Stimulated activated CD4-positive, alpha-beta T cell treated with anti-CD3 and anti-CD28 coated beads, Interleukin-1b, Interleukin-23, amount 100 ng/mL, for 1 hour (primary cell): ENCODE measurements at regions not wholly inside any gene's neighbourhood (a gene's known extent, or its start where the extent isn't known, plus 50 kb on each side); places are given as distances from the start of the nearest gene placed in this dataset.
A peak's percentile ranks its signal among the peaks of the same experiment; 100 is the strongest.
"Not testable (repeated sequence)": the region's sequence is repeated elsewhere in the genome, so short reads cannot be mapped to it uniquely, and the experiment has no call there.

Experiments used
- DNase-seq, 2 donors: peaks; one replicate each; pipeline ENCODE4 v3.0.0-alpha.2; 2020; ENCODE audit warnings: low read depth in 2 of 2

DNA sequence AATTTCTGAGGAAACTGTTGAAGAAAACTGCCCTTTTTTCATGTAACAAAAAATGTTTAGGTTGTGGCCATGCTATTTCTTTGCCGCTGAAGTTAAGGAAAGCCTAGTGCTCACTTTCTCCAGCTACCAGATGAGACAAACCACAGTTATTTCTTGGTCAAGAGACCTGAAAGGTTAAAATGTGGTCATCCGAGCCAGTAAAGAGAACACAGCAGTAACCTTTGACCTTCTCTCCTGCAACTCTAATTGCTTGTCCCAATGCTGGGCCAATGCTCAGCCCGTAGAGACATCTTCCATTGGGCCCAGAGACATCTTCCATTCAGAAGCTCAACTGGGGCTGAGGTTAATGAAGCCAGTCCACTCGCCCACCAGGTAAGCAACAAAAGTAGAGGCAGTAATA lies 109.8 kb upstream of the CPSF6 start:
- DNase-seq, result no peak

DNA sequence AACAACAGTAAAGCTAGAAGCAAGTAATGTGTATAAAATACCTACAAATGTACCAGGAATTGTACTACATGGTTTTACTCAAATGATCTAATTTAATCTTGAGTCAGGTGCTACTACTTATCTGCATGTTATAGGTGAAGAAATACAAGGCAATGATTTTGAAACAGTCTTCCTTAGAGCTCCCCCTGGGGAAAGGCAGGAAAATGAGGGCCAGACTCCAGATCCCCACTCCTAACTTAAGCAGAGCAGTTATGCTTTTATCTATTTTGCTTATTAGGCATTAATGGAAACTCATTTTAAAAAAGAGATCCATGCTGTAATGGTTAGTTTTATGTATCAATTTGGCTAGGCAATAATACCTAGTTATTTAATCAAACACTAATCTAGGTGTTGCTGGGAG lies 109.3 kb upstream of the CPSF6 start:
- no peak for DNase-seq

DNA sequence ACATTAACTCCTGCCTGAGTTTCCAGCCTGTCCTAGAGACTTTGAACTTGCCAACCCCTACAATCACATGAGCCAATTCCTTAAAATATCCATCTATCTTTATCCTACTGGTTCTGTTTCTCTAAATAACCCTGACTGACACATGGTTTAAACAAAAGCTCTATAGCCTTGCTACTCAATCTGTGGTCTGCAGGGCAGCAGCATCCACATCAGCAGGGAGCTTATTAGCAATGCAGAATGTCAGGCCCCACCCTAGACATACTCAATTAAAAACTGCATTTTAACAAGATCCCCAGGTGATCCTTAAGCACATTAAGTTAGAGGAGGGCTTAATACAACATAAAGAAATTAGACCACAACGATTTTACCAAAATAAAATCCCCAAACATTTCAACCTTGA lies 108.3 kb upstream of the CPSF6 start:
- DNase-seq, result no peak

DNA sequence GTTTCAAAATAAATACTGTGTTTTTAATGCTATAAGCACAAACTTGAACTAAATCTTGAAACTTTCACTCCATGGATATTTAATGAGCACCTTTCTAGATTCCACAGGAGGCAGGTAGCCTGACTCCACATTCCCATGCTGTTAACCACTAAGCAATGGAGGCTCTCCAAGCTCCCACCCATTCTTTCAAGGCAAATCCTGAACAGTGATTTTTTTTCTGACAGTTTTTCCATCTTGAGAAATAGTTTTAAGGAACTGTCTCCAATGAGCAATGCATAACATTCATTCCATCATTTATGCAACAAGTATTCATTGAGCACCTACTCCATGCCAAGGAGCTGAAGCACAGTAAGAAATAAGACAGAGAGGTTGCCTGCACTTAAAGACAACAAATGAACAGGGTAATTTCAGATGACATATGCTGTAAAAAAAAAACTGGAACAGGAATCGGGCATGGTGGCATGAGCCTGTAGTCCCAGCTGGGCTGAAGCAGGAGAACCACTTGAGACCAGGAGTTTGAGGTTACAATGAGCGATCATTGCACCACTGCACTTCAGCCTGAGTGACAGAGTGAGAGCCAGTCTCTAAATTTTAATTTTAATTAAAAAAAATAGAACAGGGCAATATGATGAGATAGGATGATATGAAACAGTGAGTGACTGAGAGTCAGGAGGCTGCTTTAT lies 102.3 kb upstream of the CPSF6 start:
- DNase-seq, result no peak

DNA sequence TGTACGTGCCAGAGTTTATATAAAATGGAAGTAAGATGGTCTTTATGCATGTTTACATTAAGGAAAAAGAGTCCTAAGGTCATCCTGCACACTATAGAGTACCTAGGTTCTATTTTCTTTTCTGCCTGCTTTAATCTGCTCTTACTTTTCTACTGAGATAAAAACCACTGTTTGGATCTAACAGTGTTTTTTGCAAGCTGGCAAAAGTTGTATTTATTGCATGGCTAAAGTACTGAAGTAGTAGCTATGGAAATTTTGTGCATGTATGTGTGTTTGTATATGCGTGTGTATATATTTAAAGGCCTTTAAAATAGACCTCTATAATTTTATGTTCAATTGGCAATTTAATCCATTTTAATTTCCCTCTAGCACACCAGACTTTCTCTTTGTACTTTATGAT lies 98.3 kb upstream of the CPSF6 start:
- DNase-seq, result no peak

DNA sequence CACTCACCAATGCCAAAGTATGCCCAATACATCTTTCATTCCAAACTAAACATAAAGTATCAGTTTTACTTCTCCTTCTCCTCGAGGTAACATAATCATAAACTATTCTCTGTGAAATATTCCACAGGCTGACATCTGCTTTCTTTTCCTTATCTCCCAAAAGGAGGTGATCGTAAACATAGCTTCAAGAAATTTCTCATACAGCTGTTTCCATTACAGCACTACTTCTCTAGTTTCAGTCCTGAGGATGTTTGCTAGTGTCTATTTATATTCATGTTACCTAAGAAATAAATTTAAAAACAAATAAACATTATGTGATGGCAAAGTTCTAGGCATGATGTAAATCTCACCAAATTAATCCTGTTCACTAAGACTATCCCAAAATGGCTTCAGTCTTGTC lies 90.1 kb upstream of the CPSF6 start:
- DNase-seq, result no peak

DNA sequence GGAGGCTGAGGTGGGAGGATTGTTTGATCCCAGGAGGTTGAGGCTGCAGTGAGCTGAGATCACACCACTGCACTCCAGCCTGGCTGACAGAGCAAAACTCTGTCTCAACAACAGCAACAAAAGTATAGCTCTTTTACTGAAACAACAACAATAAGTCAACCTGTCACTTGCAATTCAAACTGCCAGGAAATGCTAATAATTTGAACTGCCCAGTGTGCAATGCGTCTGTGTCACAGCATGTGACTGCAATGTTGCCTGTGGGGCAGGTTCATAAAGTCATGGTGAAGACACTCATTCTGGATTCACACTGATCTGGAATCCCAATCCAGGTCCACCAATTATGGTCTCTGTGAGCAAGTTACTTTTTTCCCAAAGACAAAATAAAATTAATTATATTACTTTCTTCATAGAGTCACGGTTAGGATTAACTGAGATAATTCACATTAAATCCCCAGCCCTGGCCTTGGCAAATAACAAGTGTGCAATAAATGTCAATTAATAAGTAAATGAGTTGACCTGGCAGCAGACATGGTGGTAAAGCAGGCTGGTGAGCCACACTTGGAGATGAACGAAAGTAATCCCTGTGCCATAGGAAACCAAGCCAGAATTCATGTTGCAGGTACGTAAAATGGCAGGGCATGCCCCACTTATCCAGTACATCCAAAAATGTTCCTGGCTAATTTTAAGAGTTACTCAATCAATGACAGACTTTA lies 89.1 kb upstream of the CPSF6 start:
- DNase-seq, result no peak

DNA sequence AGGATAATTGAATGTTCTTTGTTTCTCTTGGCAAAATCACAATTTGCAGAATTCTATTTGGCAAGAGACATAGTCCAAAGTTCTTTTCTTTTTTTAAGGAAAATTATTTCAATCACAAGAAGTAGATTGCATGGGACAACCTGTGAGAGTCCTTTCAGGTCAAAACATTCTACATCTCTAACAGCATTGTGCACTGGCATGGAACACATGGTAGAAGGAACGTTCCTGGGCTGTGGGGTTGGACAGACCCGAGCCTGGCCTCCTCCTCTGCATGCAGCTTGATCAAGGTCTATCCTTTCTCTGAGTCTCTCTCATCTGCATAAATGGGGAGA lies 88.6 kb upstream of the CPSF6 start:
- DNase-seq, result no peak

DNA sequence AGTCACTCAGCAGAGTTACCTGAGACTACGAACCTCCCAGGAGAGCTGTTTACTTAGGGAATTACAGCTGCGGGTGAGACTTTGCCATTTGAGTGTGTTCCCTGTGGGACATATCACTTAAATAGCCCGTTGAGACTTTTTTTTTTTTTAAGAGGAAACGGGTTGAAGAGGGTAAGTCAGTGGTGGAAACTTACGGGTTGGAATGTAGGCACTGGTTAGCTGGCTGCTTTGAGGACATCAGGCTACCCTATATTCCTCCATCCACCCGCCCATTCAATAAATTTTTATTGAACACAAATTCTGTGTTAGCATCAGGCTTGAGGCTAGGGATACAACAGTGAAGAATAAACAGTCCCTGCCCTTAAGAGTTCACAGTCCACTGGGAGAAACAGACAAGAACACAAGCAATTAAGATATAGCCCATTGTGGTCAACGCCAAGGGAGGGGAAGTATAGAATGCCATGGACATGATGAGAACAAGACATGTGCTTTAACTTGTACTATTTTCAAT lies 88.1 kb upstream of the CPSF6 start:
- no peak for DNase-seq

DNA sequence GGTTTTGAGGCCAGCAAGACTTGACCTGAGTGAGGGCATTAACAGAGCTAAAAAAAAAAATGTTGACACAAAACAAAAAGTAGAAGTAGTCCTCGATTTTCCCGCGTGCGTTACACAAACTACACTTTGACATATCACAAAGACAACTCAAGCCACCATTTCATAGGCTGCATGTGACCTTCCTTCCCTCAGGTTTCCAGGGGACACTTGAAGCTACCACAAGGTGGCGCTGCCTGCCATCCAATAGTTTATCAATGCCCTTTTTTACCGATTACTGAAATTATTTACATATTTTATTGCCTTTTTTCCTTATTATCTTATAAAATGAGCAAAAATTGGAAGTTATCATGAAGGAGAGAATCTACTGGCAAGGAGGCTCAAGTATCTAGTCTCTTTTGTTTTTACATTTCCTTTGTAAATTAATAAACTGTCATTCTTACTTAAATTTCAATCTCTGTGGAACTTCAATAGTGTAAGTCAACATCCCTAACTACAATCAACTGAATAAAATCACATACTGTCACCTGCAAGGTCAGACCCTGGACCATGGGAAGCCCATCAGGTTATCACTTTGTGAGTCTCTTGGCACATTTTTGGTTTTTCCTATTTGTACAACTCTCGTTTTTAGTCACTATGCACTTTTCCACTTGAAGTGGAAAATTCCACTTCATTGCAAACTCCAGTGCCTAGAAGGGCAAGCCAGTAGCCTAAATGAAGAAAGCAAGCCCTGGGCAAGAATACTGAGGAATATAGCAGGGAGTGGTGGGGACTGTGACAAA lies 84.6 kb upstream of the CPSF6 start:
- peak; percentile 49 to 58 for DNase-seq

DNA sequence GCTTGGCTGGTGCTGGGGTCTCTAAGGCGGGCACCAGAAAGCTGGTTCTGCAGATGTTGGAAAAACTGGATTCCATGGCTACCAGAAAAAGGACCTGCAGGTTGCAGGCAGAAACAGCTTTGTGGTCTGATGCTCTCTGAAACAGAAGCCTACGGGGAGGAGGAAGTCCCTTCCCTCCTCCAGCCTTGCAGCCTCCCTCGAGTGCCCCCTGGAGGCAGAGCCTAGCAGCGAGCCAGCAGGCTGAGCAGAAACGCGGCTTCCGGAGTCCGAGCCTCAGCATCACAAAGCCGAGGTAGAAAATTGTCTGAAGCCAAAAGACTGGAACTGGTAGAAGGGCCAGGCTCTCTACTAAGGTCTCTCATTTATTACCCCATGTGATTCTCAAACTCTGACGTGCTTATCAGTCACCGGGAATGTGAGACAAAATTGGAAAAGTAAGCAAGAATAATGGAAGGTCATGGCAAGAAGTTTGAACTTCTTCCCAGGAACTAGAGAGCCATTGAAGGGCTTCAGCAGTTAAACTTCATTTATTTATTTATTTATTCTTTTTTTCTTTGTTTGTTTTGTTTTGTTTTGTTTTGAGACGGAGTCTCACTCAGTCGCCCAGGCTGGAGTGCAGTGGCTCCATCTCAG lies 82.2 kb upstream of the CPSF6 start:
- peak; percentile 75 to 92 for DNase-seq

DNA sequence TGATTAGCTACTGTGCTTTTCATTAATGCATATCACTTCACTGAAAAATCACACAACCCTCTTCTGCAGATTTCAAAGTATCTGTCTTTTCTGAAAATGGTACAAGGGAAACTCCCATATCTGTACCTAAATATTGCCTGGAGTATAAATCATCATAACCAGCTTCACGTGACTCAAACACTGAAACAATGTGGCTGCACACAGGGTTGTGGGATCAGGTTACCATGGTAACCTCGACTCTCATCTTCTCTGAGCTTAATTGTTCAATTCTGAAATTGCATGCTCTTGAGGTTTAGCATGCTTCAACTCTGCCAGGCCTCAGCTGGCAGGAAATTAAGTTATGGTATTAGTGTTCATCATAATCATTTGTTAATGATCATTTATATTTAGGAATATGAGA lies 77.5 kb upstream of the CPSF6 start:
- peak in 1 of 2 donors; percentile 16 for DNase-seq

DNA sequence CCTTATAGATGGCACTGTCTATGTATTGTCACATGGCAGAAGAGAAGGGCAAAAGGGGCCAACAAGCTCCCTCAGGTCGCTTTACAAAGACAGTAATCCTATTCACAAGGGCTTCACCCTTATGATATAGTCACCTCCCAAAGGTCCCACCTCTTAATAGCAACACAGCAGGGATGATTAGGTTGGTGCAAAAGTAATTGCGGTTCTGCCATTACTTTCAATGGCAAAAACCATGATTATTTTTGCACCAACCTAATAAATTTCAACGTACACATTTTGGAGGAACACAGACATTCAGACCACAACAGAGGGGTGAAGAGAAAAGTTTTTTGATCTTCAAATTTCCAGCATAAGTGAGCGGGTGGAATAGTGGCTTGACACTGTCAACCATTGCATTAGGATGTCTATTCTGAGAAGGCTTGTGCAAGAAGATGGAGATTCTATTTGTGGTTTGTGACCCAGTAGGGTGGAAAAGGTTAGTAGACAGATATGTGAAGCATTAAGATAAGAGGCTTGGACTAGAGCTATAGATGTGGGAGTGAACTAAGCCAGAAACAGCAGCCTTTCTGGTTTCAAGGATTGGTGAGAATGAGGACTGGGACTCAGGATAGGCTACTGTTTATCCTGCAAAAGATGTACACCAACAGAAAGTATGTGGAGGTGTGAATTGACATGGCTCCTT lies 75.5 kb upstream of the CPSF6 start:
- DNase-seq, result no peak

DNA sequence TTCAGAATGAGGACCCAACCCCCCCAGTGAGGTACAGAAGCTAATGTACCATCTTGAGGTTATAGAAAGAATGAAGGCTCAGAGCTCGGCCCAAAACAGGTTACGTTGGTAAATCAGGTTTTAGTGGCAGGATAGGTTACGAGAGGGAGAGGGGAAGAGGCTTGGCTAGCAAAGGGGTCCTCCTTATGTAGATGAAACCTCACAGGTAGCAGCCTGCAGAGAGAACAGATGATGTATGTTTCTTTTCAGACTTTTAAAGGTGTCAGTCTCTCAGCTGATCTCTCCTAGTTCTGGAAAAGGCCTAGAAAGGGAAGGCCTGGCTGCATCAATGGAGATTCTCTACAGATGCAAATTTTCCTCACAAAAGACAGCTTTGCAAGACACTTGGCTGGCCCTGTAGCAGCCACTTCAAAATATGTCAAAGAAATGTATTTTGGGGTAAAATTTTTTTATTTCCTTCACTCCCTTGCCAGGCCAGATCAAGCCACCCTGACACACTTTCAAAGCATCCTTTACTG lies 71.7 kb upstream of the CPSF6 start:
- no peak for DNase-seq

DNA sequence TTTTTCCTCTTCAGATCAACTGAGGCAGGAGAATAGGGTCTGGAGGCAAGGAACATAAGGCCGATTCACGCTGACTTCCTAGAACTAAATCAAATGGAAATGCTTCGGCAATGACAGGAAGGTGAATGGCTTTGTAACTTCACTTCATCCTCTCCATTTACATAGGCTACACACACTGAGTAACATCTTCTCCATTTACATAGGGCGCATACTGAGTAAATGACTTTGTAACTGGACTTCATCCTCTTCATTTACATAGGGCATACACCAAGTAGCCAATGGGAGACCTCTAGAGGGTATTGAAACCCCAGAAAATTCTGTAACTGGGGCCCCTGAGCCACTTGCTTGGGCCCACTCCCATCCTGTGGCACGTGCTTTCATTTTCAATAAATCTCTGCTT lies 71.0 kb upstream of the CPSF6 start:
- no peak for DNase-seq

DNA sequence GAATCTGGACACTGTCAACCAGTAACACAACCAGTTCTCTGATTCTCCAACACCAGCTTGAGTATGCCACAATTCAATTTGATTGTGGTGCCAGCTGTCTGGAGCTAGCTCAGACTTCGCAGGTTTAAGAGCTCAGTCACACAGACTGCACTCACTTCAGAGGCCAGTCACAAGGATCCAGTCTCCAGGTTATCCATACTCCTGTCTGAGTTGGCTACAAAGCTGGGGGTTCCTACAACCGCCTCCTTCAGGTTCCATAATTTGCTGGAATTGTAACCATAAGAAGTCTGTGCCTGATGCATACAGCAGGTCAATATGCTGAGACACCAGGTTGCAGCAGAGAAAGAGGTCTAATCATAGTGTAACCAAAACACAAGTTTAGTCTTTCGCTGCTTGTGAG lies 70.5 kb upstream of the CPSF6 start:
- no peak for DNase-seq

DNA sequence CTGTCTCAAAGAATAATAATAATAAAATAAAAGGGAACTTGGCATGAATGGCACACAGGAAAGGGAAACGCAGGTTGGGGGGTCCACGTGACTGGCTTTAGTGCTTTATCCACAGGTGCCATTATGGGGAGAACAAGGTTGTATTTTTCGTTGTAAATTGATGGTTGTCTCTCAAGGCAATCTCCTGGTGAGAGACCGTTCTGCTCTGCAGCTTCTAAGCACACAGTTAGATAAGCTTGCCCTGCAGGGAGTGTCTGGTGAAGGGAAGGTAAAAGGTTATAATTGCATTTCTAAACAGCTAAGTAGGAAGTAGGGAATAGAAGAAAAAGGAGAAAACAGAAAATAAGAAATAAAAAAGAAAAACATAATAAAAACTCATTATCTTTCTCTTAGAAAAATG lies 69.1 kb upstream of the CPSF6 start:
- DNase-seq, result no peak

DNA sequence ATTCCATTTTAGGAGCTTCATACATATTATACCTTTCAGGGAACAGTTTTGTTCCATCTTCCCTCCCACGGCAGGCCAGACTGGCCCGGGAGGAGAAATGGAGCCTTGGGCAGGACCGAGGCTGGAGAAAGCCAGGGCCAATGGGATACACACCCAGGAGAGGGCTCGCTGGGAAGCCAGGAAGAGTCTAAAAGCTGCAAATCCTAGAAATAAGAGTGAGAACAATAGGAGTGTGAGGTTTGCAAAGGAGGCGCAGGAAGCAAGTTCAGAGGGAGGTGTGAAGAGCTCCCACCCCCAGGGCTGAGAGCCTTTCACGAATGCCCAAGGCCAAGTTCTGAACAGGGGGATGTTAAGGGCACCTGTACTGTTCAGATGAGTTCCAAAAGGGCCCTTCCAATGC lies 67.5 kb upstream of the CPSF6 start:
- no peak for DNase-seq

DNA sequence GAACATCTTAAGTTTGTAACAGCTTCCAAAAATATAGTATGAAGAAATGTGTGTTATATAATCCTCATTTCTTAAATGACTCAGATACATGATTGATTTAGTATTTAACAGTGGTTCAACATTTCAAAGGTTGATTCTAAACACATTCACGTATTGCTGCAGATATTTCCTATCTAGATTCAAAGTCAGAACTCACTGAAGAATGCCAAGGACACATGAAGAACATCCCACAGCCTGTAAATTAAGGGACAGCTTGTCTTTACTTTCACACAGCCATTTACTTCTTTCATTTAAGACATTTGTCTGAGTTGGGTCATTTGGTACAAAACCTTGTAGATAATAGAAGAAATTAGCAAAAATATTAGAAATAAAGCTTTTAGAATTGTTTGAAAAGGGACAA lies 66.9 kb upstream of the CPSF6 start:
- DNase-seq, result no peak

DNA sequence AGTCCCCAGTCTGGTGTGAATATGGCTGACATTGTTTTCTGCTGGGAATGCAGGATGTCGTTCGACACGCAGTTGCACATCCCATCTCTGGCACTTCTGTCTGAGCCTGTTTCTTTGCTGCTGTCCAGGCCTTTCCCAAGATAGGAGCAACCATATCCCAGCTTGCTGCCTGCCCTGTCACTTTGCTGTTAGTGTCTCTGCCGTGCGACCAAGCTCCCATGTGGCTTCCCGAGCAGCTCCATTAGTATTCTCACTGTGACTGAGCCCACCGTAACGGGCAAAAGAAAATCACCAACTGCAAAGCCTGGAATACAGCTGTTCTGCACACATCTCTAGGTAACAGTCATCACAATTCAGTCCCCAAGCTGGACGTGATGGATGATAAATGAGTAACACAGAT lies 66.0 kb upstream of the CPSF6 start:
- no peak for DNase-seq

DNA sequence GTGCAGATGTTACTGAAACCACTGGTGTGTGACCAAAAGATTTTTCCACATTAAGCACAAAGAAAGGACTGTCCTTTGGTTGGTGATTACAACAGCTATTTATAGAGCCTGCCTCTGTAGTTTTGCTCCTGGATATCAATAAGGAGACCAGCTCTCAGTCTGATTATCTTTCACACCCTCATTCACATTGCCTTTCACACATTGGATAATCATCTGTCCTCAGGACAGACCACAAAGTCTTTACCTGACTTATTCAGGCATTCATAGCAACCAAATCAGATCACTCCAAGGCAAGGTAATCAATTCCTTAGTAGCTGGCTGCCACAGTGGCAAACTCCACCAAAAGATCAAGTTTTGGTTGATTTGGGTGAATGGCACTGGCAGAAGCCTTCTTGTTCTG lies 59.6 kb upstream of the CPSF6 start:
- DNase-seq, result no peak

DNA sequence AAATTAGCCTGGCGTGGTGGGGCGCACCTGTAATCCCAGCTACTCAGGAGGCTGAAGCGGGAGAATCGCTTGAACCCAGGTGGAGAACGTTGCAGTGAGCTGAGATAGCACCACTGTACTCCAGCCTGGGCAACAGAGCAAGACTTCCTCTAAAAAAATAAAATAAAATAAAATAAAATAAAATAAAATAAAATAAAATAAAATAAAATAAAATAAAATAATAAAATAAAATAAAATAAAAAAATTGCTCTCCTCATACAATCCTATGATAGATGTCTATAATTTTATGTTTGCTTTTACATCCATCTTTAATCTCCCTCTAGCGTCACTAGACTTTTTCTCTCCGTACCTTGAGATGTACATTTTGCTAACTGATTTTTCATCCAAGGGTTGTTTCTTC lies 51.8 kb upstream of the CPSF6 start:
- not testable (repeated sequence) for DNase-seq
